ENCODE measurements at regions not wholly inside any gene's neighbourhood (a gene's known extent, or its start where the extent isn't known, plus 50 kb on each side); places are given as distances from the start of the nearest gene placed in this dataset.
"Not testable (repeated sequence)": the region's sequence is repeated elsewhere in the genome, so short reads cannot be mapped to it uniquely, and the experiment has no call there.

GRCh38 chr11:66789097-66789890 is 53.9 kb upstream of the RCE1 start:
- DNase-seq, result peak; percentile 1

GRCh38 chr11:66787934-66788758 is 55.1 kb upstream of the RCE1 start:
- no peak for DNase-seq

GRCh38 chr11:66784575-66784974 is 55.6 kb upstream of the SPTBN2 start:
- no peak for DNase-seq

- DNase-seq, result no peak
Observed at GRCh38 chr11:66782726-66783125, 53.7 kb upstream of the SPTBN2 start.

GRCh38 chr11:66779651-66780050 is 50.6 kb upstream of the SPTBN2 start:
- not testable (repeated sequence) for DNase-seq

Data from NCI-H187 treated with DMSO at 0.1 percent for 48 hours (cell line).